ENCODE measurements at regions not wholly inside any gene's neighbourhood (a gene's known extent, or its start where the extent isn't known, plus 50 kb on each side); places are given as distances from the start of the nearest gene placed in this dataset.

DNA sequence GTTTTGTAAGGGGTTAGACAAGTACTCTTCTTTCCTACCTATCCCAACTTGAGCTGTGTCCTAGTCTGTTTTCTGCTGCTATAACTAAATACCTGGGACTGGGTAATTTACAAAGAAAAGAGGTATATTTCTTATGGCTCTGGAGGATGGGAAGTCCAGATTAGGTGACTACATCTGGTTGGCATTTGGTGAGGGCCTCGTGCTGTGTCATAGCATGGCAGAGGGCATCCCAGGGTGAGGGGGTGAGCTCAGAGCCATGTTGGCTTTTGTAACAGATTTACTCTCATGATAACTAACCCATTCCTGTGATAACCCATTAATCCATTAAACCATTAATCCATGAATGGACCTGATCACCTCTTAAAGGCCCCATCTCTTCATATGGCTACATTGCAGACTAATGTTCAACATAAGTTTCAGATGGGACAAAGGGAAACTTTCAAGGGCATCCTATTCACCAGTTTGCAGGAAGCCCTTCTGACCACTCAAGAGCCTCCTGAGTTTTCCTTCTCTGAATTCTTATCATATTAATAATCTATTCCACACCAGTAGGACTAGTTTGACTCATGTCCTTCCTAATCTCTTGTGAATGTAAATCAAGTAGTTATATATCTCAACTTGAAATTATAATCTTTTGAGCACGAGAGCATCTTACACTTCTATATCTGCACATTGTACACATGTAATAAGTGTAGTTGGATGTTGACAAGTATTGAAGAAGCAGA, 185.7 kb upstream of the ZPLD1 start:
- no peak for DNase-seq

DNA sequence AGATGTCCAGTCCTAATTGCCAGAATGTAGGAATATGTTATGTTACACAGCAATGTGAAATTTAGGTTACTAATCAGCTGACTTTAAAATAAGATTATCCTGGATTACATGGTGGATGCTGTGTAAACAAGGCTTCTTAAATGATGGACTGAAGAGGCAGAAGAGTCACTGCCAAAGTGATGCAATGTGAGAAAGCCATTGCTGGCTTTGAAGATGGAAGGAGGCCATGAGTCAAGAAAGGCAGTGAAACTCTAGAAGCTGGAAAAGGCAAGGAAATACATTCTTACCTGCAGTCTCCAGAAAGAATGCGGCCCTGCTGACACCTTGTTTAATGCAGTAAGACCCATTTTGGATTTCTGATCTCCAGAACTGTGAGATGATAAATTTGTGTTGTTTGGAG, 179.1 kb upstream of the ZPLD1 start:
- no peak for DNase-seq

DNA sequence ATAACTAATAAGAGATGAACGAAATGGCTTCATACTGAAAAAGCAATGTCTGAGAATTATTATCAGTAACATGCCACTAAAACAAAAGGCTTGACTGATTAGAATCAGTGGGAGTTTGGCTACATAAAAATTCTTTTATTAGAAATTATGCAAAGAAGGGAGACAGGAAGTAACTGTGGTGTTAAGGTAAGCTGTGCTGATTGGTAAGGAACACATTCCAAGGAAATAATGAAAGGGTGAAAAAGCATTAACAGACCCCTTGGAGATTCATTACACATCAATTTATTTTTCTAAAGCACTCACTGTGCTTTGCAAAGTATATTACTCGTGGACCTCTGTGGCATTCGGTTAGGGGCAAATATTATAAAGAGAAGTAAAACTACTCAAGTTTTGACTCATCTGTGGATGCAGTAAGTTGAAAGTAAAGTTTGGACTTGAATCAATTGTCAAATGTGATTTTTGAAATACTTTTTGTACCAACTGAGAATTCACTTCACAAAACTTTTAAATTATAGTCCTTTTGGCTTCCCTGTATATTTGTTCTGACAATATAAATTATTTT, 176.1 kb upstream of the ZPLD1 start:
- no peak for DNase-seq

DNA sequence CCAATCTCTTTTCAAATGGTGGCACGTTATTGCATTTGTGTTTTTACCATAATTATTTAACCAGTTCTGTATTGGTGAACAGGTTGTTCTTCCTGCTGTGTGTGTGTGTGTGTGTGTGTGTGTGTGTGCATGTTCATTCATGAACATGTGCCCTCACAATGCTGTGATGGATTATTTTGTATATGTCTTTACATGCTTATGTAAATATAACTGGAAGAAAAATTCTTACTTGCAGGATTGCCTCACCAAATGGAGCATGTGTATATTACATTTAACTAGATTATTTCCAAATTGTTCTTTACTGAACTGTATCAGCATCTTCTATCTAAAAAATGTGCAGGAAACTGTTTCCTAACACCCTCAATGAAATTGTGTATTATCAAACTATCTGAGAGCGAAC, 175.2 kb upstream of the ZPLD1 start:
- no peak for DNase-seq

- DNase-seq, result no peak
These were observed 169.1 kb upstream of the ZPLD1 start for GRCh38 chr3:102265720-102266119.

GRCh38 chr3:102269406-102269805, 165.4 kb upstream of the ZPLD1 start:
- DNase-seq, result no peak

- DNase-seq, result no peak
These were observed 144.6 kb upstream of the ZPLD1 start for GRCh38 chr3:102290241-102290640.

GRCh38 chr3:102295756-102296155, 139.1 kb upstream of the ZPLD1 start:
- no peak for DNase-seq

DNA sequence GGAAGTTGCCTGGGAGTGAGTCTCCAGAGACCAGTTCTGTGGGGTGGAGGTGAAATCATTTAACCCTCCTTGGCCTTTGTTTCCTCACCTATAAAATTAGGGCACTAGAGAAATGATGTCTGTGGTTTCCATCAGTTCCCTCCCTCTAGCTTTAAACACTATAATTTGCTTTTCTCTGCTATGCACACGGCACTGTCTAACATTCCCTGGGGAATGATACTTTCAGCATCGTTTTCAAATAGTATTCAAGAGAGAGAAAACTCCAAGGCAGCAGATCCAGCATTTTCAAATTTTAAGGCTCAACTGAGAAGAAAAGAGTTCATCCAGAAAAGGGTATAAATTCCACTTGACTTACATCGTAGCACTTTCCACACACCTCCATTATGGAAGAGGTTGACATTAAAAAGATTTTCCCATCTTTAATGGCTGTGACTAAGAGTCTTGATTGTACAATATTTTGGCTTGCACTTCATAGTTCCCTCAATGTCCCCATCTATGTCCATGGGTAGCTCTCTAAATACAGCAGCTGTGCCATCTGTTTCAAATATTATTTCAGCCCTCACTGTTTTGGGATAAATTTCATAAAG, 137.7 kb upstream of the ZPLD1 start:
- DNase-seq, result no peak

DNA sequence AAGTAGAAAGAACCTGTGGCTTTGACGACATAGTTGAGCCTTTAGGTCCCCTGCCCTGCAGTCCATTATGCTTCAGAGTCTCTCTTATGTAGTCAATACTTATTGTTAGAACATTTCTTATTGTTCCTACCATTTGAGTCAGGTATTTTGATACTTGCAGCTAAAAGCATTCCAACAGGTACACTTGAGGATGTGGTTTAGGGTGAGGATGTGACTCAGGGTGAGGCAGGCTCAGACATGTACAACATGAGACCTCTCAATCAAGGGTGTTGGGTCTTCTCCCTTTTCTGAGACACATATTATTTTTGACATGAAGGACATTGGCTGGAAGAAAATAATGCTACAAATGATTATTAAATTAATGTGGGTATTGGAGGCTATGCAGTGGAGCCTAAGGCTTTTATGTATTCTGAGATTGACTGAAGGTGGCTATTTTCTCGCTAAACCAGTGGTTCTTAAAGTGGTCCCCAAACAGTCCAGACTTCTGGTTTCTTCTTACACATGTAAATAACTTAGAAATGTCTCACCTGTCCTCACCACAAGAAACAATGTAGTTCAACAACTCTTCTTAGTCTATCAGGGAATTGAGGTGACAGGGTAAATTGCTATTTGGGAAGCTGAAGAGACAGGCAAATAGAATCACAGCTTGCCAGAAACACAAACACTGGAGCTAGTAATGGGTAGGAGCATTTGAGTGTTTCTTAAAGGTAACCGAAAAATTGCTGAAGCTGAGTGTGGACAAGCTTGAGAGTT, 135.5 kb upstream of the ZPLD1 start:
- DNase-seq, result no peak

DNA sequence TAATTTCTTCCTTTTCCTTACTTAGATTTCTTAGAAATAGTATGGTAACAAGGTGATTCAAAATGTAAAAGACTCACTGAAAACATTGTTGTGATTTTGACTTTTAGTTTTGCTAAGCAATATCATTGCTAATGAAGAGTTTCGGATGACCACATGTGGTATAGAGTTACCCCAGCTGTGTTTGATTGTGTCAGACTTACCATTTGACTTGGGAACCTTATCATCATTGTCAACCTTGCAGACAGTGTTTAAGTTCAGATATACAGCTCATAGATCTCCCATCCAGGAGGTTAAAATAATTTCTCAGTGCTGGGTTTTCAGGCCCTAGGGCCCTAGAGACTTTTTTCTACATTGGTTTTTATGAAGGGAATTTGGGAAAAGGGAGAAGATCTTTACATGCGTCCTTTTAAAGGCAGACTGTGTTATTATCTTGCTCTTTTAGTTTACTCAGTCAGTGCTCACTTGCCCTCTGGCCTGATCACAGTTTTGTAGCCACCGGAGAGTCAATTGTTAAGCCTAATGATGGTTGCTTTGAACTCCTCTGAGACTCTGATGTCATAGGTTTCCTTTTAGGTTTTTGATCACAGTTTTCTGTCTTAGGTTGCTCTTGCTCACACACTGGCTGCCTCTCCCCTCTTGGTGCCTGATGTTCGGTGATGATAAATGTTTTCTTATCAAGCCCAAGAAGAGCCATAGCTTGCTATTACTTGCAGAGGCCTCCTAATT, 133.5 kb upstream of the ZPLD1 start:
- DNase-seq, result no peak

- no peak for DNase-seq
These were observed 132.8 kb upstream of the ZPLD1 start for GRCh38 chr3:102302020-102302419.

GRCh38 chr3:102304550-102304949, 130.3 kb upstream of the ZPLD1 start:
- DNase-seq, result no peak

DNA sequence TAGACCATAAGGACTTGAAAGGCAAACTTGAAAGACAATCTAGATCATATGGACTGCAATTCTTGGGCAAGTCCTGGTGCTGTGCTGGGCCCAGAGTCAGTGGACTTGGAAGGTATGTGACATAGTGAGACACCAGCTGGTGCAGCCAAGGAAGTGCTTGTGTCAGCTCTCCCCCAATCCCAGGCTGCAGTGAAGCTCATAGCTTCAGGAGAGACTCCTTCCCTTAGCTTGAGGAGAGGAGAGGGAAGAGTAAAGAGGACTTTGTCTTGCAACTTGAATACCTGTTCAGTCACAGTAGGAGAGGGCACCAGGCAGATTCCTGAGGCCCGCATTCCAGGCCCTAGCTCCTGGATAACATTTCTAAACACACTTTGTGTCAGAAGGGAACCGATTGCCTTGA, 127.4 kb upstream of the ZPLD1 start:
- DNase-seq, result no peak

DNA sequence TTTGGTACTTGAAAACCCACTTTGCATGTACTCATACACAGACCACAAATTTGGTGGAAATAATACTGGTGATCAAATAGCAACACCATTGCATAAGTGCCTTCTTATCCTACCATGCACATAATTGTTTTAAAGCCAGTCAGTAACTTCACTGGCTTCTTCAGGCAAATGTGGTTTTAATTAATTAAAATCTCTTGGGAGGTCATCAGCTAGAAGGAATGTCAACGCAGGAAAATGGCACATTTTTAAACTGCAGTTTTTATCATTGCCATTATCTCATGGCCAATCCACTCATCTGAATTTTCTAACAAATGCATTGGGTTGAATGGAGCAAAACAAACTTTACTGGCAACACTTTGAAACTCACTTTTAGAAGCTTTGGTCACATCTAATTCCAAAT, 105.7 kb upstream of the ZPLD1 start:
- DNase-seq, result no peak

GRCh38 chr3:102329561-102329960, 105.3 kb upstream of the ZPLD1 start:
- no peak for DNase-seq

GRCh38 chr3:102332205-102332604, 102.6 kb upstream of the ZPLD1 start:
- no peak for DNase-seq

GRCh38 chr3:102332934-102333333, 101.9 kb upstream of the ZPLD1 start:
- no peak for DNase-seq

DNA sequence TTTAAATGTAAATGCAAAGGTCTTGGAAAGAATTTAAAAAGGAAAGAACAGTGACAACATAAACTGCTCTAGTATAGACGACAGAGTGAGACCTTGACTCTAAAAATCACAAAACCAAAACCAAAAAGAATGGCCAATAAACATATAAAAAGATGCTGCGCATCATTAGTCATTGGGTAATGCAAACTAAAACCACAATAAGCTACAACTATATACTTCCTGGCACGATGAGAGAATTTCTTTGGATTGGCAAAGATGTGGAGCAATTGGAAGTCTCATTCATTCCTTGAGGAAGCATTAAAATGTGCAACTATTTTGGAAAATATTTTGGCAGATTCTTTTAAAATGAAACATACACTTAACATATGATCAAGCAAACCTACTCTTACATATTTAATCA, 98.7 kb upstream of the ZPLD1 start:
- no peak for DNase-seq

DNA sequence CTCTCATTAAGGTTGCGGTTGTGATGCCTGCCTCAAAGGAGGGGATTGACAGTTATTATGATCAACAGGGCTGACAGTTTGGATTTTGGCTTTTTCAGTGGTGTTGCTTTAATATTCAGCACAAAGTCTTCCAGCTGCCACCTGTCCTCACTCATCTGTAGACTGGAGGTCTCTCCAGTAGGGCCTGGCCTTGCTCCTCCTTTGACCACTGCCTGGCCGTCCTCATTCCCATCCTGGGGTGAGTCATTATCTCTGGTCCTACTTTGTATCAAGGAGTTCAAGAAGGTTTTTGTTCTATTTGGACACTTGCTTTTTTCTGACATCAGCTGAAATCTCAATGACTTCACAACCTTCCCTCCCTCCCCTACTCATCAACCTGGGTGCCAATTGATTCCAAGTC, 95.1 kb upstream of the ZPLD1 start:
- DNase-seq, result no peak

- no peak for DNase-seq
These were observed 87.9 kb upstream of the ZPLD1 start for GRCh38 chr3:102346897-102347296.

DNA sequence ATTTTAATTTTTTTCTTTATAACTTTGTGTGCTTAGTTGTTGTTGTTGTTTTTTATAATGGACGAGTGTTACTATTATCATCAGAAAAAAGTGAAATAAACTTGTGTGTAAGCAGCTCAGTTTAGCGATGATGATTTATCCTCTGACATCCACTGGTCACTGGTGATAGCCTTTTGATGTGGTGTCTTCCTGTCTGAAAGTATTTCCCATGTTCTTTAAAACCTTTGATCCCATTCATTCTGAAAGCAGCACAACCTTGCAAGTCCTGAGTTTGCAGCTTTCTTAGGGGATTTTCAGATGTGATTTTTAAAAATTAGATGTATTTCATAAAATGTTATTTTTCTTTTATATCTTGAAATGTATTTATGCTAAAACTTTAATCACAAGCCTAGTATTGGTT, 85.9 kb upstream of the ZPLD1 start:
- DNase-seq, result no peak

GRCh38 chr3:102353148-102353547, 81.7 kb upstream of the ZPLD1 start:
- DNase-seq, result no peak

All from NCI-H1436 treated with DMSO at 0.1 percent for 48 hours (cell line).